LNCAP (cell line): ENCODE measurements at regions not wholly inside any gene's neighbourhood (a gene's known extent, or its start where the extent isn't known, plus 50 kb on each side); places are given as distances from the start of the nearest gene placed in this dataset.

Experiments
- CTCF ChIP-seq: fragments of 450-650 bp; IDR thresholded peaks from 2 replicates; pipeline ENCODE4 v1.5.1; 2017; ENCODE audit warnings: mild to moderate bottlenecking

GRCh38 chr6:138593909-138594757 lies 94.8 kb upstream of the NHSL1 start:
- TF ChIP-seq CTCF: no peak

- no peak for TF ChIP-seq CTCF
Observed at GRCh38 chr6:138594758-138595140, 95.5 kb upstream of the NHSL1 start.

GRCh38 chr6:138596126-138596525 lies 96.8 kb upstream of the NHSL1 start:
- no peak for TF ChIP-seq CTCF

GRCh38 chr6:138596591-138596990 lies 97.3 kb upstream of the NHSL1 start:
- TF ChIP-seq CTCF: no peak

- no peak for TF ChIP-seq CTCF
Observed at GRCh38 chr6:138597336-138597735, 98.0 kb upstream of the NHSL1 start.

- TF ChIP-seq CTCF: no peak
Observed at GRCh38 chr6:138598562-138599173, 99.4 kb upstream of the NHSL1 start.

GRCh38 chr6:138600261-138600660 lies 101.0 kb upstream of the NHSL1 start:
- TF ChIP-seq CTCF: no peak
